ENCODE measurements at regions not wholly inside any gene's neighbourhood (a gene's known extent, or its start where the extent isn't known, plus 50 kb on each side); places are given as distances from the start of the nearest gene placed in this dataset.
"Not testable (repeated sequence)": the region's sequence is repeated elsewhere in the genome, so short reads cannot be mapped to it uniquely, and the experiment has no call there.

DNA sequence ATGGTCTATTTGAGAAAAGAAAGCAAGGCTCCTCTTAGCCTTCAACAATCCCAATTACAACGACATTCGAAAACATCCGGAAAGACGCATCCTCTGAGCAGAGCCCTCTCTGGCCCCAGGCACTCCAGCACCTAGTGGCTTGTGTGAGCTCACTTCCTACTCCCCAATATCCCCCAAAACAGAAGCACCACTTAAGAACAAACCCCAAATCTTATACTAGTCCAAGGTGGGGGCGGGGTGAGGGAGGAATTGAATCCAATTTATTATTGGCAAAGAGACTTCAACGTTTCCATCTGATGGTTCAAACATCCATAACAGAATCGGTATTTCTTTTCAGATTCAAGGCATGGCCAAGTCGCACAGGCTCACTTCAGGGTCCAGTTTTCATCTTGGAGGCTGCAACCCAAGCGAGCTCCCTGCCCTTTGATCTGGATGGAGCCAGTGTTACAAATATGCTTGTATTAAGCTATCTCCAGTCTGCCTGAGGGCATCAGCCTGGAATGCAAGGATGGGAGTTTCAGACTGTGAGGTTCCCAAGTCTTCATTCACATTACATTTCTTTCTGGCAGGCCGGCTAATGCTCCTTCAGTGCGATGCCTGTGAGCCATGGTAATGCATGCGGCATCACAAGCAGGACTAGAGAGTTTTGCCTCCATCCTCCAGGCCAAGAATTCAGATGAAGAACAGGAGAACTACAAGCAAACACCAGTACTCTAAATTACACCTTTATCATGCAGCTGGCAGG lies 132.5 kb upstream of the FOXN3 start:
- Mint-ChIP-seq H3K4me1 (peaks cover 5 to 10% (median 6%) of the 10 kb centered on the region in 3 donors), H3K27me3 (no peaks in the 10 kb centered on the region), H3K27ac (peak overlapping the region in 1 of 3 donors; percentile 4)

DNA sequence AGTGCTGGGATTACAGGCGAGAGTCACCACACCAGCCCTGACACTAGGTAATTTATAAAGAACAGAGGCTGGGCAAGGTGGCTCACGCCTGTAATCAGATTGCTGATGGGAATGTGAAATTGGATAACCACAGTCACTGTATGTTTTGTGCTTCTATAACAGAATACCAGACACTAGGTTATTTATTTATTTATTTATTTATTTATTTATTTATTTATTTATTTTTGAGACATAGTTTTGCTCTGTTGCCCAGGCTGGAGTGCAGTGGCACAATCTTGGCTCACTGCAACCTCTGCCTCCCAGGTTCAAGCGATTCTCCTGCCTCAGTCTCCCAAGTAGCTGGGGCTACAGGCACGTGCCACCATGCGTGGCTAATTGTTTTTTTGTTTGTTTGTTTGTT lies 130.0 kb upstream of the FOXN3 start:
- not testable (repeated sequence) for H3K27me3 Mint-ChIP-seq, H3K36me3 Mint-ChIP-seq, H3K4me3 Mint-ChIP-seq, H3K9me3 Mint-ChIP-seq, H3K27ac Mint-ChIP-seq
- H3K4me1 Mint-ChIP-seq, result peaks cover 4 to 18% (median 10%) of the 10 kb centered on the region in 3 donors

More for the DNA sequence above, 132.5 kb upstream of the FOXN3 start:
- H3K9me3 Mint-ChIP-seq, result no peaks in the 10 kb centered on the region
- H3K4me3 Mint-ChIP-seq, result no peak overlapping the region
- peaks cover 8% of the 10 kb centered on the region for H3K36me3 Mint-ChIP-seq

DNA sequence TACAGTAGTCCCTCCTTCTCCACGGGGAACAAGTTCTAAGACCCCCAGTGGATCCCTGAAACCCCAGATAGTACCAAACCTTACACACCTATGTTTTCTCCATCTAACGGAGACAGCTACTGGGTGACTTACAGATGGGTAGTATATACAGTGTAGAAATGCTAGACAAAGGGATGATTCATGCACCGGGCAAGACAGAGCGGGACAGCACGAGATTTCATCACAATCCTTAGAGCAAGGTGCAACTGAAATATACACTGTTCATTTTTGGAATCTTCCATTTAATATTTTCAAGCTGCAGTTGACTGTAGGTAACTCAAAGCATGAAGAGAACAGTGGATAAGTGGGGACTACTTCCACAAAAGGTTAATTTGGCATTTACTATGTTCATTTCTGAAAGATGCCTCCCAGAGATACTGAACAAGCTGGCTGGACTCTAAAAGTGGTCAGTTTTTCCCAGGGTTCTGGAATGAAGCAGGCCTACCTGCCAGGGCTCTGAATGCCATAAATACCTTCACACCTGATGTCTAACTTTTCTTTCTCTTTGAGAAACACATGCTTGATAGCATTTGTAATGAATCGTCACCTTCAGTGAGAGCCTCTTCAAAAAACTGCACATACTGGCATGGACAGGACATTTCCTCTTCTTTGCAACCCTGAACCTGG lies 127.7 kb upstream of the FOXN3 start:
- Mint-ChIP-seq H3K4me3 (no peak overlapping the region), H3K36me3 (peaks cover 6% of the 10 kb centered on the region), H3K27me3 (no peaks in the 10 kb centered on the region), H3K9me3 (no peaks in the 10 kb centered on the region), H3K27ac (peak overlapping the region in 1 of 3 donors; percentile 48), H3K4me1 (peaks cover 0 to 15% (median 4%) of the 10 kb centered on the region in 3 donors)

DNA sequence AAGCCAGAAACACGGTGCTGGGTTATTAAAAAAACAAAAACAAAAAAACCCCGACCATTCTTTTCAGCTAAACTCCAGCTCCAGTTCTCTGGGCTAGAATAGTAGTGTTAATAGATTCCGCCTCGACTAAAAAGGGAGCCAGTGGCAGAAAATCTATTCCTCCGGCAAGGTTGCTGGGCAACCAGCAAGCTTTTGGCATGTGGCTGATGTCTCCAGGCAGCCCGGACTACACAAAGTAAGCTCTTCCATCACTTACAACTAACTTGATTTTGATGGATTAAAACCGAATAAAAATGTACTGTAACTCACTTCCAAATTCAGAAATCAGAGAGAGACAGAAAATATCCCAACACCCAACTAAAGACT lies 126.4 kb upstream of the FOXN3 start:
- H3K4me1 Mint-ChIP-seq, result peaks cover 0 to 18% (median 6%) of the 10 kb centered on the region in 3 donors
- H3K36me3 Mint-ChIP-seq, result peaks cover 9% of the 10 kb centered on the region
- H3K27ac Mint-ChIP-seq, result peak overlapping the region in 1 of 3 donors; percentile 64
- no peaks in the 10 kb centered on the region for H3K27me3 Mint-ChIP-seq
- no peaks in the 10 kb centered on the region for H3K9me3 Mint-ChIP-seq
- H3K4me3 Mint-ChIP-seq, result no peak overlapping the region

DNA sequence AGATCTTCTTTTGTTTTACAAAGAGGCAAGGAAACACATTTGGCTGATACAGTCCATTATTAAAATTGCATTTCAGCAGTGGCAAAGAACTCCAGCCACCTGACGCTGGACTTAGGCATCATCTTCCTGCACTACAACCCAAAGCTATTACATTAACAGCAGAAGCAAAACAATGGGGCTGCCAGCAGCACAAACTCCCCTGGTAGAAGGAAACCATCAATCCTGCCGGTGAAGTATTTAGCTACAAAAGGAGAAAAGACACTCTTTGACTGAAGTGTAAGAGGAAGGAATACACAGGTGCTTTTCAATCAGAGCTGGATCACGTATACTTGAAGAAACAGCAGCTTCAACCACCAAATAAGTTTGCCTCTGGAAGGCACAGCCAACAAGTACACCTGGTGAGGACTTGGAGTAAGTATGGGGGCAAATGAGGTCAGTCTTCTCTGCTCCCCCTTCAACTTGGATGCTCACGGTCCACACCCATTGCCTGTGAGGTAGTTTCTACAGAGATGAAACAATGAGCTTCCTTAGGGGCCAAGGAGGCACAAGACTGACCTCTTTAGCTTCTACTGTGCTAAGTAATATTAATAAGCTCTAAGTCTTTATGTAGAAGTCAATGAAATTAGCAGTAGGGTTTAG lies 125.9 kb upstream of the FOXN3 start:
- Mint-ChIP-seq H3K4me3 (no peak overlapping the region), H3K9me3 (no peaks in the 10 kb centered on the region), H3K4me1 (peaks cover 0 to 18% (median 6%) of the 10 kb centered on the region in 3 donors), H3K27me3 (no peaks in the 10 kb centered on the region), H3K36me3 (peaks cover 7% of the 10 kb centered on the region), H3K27ac (peak overlapping the region in 1 of 3 donors; percentile 78)

DNA sequence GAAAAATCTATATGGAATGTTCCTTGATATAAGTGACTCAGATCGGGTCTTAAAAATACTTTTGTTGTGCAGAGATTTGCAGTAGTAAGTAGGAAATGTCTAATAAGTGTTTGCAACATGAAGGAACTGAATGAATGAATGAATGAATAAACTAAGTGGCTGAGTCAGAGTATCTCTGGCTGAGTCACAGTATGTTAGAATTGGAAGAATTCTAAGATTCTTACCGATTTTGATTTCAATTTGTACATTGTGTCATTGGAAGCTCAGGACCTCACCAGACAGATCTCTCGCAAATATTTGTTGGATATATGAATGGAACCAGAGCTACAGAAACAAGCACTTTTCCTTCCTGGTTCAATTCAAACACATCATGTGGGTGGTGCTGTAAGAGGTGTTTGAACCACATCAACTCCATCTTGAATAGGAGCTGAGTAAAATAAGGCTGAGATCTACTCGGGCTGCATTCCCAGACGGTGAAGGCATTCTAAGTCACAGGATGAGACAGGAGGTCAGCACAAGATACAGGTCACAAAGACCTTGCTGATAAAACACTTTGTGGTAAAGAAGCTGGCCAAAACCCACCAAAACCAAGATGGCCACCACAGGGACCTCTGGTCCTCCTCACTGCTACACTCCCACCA lies 123.9 kb upstream of the FOXN3 start:
- Mint-ChIP-seq H3K4me1 (peaks cover 0 to 18% (median 6%) of the 10 kb centered on the region in 3 donors), H3K27ac (peak overlapping the region in 1 of 3 donors; percentile 43), H3K4me3 (no peak overlapping the region), H3K27me3 (no peaks in the 10 kb centered on the region), H3K9me3 (no peaks in the 10 kb centered on the region), H3K36me3 (peaks cover 9% of the 10 kb centered on the region)

DNA sequence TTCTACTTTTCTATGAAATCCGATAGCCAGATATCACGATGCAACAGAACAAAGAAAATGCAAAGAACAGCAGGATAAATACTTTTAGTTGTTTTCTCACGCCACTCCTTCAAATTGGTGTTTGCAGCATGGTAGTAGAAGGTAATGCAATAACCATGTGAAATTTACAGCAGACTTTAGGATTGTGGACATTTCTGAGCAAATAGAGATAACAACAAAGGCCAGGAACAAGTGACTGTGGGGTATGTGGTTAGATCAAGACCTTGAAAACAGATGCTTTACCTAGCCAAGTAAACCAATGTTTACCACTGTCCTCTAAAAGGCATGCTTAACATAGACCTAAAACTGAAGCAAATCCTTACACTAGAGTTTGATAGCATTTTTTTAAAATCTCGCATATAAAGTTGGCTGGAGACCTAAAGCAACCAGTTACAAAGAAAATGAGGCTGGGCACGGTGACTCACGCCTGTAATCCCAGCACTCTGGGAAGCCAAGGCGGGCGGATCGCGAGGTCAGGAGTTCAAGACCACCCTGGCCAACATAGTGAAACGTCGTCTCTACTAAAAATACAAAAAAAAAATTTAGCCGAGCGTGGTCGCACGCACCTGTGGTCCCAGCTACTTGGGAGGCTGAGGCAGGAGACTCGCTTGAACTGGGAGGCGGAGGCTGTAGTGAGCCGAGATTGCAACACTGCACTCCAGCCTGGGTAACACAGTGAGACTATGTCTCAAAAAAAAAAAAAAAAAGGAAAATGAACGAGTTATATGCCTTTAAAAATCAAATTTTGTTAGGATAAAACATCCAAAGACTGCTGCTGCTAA lies 123.2 kb upstream of the FOXN3 start:
- peaks cover 9% of the 10 kb centered on the region for H3K36me3 Mint-ChIP-seq
- H3K4me3 Mint-ChIP-seq, result no peak overlapping the region
- no peaks in the 10 kb centered on the region for H3K9me3 Mint-ChIP-seq
- H3K4me1 Mint-ChIP-seq, result peaks cover 6 to 19% (median 6%) of the 10 kb centered on the region in 3 donors
- no peak overlapping the region for H3K27ac Mint-ChIP-seq
- H3K27me3 Mint-ChIP-seq, result no peaks in the 10 kb centered on the region

DNA sequence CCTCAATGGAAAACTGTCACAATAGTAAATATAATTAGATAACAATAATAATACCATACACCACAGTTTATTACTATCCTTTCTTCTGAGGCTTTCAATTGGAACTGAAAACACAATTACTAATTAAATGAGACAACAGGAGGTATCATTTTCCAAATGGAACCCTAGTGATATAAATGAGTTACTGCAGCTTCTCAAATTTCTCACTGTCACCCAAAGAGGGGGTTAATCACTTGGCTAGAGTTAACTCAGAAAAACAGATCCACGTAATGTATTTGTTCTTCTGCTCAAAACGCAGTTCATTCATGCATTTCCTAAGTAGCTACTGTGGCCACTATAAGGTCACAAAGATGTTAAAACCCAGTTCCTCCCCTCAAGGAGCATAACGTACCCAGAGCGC lies 120.9 kb upstream of the FOXN3 start:
- H3K9me3 Mint-ChIP-seq, result no peaks in the 10 kb centered on the region

DNA sequence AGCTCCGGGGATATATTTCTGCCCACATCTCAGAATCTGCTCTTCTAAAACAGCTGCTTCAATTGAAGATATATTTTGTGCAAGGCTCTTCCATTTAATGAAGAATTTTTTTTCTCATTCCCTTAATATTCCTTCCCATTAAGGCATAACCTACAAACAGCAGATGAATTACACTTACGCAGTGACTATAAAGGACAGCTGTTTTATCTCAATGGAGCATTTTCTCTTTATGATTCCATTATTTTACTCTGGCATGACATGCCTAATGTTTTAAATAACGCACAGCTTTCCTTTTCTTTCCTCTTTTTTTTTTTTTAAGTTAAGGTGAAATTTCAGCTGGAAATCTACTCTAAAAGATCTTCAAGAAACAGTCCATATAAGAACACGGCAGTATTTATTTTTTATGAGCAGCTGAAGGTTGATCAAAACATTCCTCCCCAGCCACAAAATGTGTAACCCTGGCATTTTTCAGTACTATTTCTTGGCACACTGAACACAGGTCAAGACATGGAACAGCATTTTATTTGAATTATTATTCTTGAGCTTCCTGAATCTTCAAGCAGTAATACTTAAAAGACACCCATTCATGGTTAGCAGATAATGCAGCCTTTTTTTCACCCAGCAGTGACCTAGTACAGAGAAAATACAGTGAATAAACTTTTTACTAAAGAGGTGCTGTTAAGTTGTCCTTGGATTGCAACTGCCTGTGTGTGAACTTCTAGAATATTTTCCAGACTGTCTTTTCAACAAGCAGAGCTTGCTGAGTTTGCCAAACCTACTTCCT lies 118.1 kb upstream of the FOXN3 start:
- Mint-ChIP-seq H3K9me3 (no peaks in the 10 kb centered on the region), H3K27ac (peak overlapping the region in 1 of 3 donors; percentile 48), H3K27me3 (no peaks in the 10 kb centered on the region), H3K36me3 (peaks cover 17% of the 10 kb centered on the region), H3K4me1 (peaks cover 7 to 20% (median 15%) of the 10 kb centered on the region in 3 donors), H3K4me3 (no peak overlapping the region)

More for the DNA sequence above, 120.9 kb upstream of the FOXN3 start:
- H3K27me3 Mint-ChIP-seq, result no peaks in the 10 kb centered on the region
- H3K27ac Mint-ChIP-seq, result no peak overlapping the region
- no peak overlapping the region for H3K4me3 Mint-ChIP-seq
- peaks cover 17% of the 10 kb centered on the region for H3K36me3 Mint-ChIP-seq
- peaks cover 2 to 17% (median 13%) of the 10 kb centered on the region in 3 donors for H3K4me1 Mint-ChIP-seq

DNA sequence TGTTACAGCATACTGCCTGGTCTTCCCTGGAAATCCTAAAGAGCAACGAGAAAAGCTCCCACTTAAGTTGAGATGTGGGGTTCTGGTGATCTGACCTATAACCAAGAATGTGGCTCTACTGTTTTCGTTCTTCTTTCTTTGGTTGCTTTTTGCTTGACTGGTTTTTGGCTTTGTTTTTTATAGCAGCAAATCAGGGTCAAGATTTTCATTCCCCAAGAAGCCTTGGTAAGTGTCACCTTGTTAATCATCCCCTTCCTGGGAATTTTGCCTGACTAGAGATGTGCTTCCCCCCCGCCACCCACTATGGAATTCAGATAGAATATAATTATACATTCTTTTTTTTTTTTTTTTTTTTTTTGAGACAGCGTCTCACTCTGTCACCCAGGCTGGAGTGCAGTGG lies 116.7 kb upstream of the FOXN3 start:
- Mint-ChIP-seq H3K9me3 (no peaks in the 10 kb centered on the region), H3K27me3 (no peaks in the 10 kb centered on the region), H3K36me3 (peaks cover 15% of the 10 kb centered on the region), H3K27ac (no peak overlapping the region), H3K4me1 (peaks cover 5 to 20% (median 12%) of the 10 kb centered on the region in 3 donors), H3K4me3 (peak overlapping the region in 1 of 4 donors; percentile 71)

DNA sequence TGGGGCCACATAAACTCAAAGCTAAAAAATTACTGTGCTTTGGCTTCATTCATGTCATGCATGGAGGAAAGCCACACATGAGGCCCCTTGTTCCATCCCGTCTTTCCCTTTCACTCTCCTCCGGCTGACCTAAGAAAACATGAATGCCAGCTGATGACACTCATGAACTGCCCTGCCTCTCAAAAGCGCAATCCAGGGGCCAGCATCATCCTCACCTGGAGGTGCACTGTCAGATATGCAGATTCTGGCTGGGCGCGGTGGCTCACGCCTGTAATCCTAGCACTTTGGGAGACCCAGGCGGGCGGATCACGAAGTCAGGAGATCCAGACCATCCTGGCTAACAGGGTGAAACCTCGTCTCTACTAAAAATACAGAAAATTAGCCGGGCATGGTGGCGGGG lies 116.1 kb upstream of the FOXN3 start:
- H3K27me3 Mint-ChIP-seq, result no peaks in the 10 kb centered on the region
- H3K36me3 Mint-ChIP-seq, result peaks cover 15% of the 10 kb centered on the region
- peaks cover 5 to 20% (median 12%) of the 10 kb centered on the region in 3 donors for H3K4me1 Mint-ChIP-seq
- H3K4me3 Mint-ChIP-seq, result no peak overlapping the region
- no peak overlapping the region for H3K27ac Mint-ChIP-seq
- peaks cover 0 to 1% (median under 1%) of the 10 kb centered on the region in 3 donors for H3K9me3 Mint-ChIP-seq

DNA sequence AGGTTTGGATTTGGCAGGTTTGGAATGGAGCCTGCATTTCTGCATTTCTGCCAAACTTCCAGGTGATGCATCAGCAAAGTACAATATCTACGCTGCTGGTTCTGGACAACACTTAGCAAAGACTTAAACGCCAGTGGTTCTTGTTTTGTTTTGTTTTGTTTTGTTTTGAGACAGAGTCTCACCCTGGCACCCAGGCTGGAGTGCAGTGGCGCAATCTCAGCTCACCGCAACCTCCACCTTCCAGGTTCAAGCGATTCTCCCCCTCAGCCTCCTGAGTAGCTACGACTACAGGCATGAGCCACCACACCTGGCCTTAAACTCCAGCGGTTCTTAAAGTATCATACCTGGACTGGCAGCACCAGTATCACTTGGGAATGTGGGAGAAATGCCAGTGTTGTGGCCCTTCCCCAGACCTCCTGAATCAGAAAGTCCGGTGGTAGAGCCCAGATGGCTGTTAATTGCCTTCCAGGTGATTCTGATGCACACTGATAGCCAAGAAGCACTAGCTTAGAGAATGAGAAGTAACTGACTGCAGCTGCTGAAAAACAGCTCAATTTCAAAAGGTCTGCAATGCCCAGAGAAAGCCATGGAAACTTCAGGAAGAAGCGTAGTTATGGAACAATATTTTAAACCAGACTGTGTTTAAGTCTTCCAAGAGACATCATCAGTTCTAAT lies 114.8 kb upstream of the FOXN3 start:
- Mint-ChIP-seq H3K9me3 (peaks cover 0 to 3% (median 1%) of the 10 kb centered on the region in 3 donors), H3K27ac (no peak overlapping the region), H3K4me3 (peak overlapping the region in 1 of 4 donors; percentile 39), H3K4me1 (peaks cover 5 to 20% (median 12%) of the 10 kb centered on the region in 3 donors), H3K27me3 (no peaks in the 10 kb centered on the region), H3K36me3 (peaks cover 16% of the 10 kb centered on the region)

DNA sequence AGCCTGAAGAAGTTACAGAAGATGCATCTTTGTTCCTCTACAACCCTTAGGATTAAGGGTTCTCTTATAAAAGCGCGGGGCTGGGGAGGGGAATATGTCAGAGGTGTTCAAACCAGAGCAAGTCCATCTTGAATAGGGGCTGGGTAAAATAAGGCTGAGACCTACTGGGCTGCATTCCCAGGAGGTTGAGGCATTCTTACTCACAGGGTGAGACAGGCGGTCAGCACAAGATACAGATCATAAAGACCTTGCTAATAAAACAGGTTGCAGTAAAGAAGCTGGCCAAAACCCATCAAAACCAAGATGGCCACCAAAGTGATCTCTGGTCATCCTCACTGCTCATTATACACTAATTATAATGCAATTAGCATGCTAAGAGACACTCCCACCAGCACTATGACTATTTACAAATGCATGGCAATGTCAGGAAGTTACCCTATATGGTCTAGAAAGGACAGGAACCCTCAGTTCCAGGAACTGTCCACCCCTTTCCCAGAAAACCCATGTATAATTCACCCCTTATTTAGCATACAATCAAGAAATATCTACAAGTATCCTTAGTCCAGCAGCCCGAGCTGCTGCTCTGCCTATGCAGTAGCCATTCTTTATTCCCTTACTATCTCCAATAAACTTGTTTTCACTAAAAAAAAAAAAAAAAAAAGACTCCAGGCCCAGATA lies 108.1 kb upstream of the FOXN3 start:
- H3K36me3 Mint-ChIP-seq, result peaks cover 21% of the 10 kb centered on the region
- H3K27ac Mint-ChIP-seq, result peak overlapping the region in 1 of 3 donors; percentile 53
- peaks cover 5 to 21% (median 11%) of the 10 kb centered on the region in 3 donors for H3K4me1 Mint-ChIP-seq
- H3K4me3 Mint-ChIP-seq, result peak overlapping the region in 1 of 4 donors; percentile 77
- H3K27me3 Mint-ChIP-seq, result no peaks in the 10 kb centered on the region
- peaks cover 5 to 11% (median 5%) of the 10 kb centered on the region in 3 donors for H3K9me3 Mint-ChIP-seq

Measured in IgD-negative memory B cell (primary cell).